Lower leg skin (tissue), 4 donors: ENCODE measurements at regions not wholly inside any gene's neighbourhood (a gene's known extent, or its start where the extent isn't known, plus 50 kb on each side); places are given as distances from the start of the nearest gene placed in this dataset.

Experiments used
- DNase-seq, 2 donors: peaks; one replicate each; pipeline ENCODE4 v3.0.0-alpha.2; 2019; ENCODE audit warnings: low spot score in 2 of 2
- H3K4me3 ChIP-seq: fragments of 200-600 bp; sonication (generic); 2 replicates; pipeline ENCODE4 v1.5.1; 2017; ENCODE audit warnings: mild to moderate bottlenecking, low read depth; ENCODE audit not compliant: poor library complexity, severe bottlenecking
- POLR2A ChIP-seq, 2 donors: fragments of 450-650 bp; IDR thresholded peaks; one replicate each; pipeline ENCODE4 v1.6.1; 2016 to 2017; ENCODE audit warnings: antibody characterized with exemption in 2 of 2, mild to moderate bottlenecking in 1 of 2, moderate library complexity in 1 of 2
- WGBS, 2 donors: methylation state at CpG; one replicate each; pipeline ENCODE4 v1.1.5; 2018; 5-methylcytosine and 5-hydroxymethylcytosine counted together
- intact Hi-C: fragments of 100-400 bp; cut with DNase I; formaldehyde crosslinking; loops from one replicate; pipeline ENCODE4 v1.15.0; 2023; ENCODE audit warnings: low total_unique reads
- TF ChIP-seq, protein P1 (sequence below), 3 donors: fragments of 450-650 bp; IDR thresholded peaks; one replicate each; pipeline ENCODE4 v1.5.1; 2016; ENCODE audit warnings: antibody characterized with exemption in 3 of 3, mild to moderate bottlenecking in 3 of 3, moderate library complexity in 2 of 3

DNA sequence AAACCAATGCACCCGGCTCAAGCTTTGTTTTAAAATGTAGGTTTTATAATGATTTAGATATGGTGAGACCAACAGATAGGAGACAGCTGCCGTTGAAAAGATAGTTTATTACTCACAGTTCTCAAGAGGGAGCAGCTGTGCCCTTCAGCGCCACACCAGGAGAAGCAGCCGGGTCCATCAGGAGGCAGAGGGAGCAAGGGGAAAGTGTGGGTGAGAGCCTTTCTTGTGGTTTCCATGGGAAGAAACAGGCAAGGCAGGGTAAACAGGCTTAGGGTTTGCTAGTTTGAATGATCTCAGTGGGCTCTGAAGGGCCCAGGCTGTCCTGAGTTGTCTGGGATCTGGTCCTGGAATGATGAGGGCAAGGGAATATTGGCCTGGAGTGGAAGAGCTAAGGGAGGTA lies 117.7 kb upstream of the PLCB4 start:
- DNase-seq, result no peak
- WGBS, 2 donors, result 90 to 97% methylated on average over 4 of the region's 4 CpGs
- intact Hi-C loops, result no loop called here
- no peak for TF ChIP-seq POLR2A (IDR thresholded peaks at IDR 0.05)
- TF ChIP-seq, protein P1, sequence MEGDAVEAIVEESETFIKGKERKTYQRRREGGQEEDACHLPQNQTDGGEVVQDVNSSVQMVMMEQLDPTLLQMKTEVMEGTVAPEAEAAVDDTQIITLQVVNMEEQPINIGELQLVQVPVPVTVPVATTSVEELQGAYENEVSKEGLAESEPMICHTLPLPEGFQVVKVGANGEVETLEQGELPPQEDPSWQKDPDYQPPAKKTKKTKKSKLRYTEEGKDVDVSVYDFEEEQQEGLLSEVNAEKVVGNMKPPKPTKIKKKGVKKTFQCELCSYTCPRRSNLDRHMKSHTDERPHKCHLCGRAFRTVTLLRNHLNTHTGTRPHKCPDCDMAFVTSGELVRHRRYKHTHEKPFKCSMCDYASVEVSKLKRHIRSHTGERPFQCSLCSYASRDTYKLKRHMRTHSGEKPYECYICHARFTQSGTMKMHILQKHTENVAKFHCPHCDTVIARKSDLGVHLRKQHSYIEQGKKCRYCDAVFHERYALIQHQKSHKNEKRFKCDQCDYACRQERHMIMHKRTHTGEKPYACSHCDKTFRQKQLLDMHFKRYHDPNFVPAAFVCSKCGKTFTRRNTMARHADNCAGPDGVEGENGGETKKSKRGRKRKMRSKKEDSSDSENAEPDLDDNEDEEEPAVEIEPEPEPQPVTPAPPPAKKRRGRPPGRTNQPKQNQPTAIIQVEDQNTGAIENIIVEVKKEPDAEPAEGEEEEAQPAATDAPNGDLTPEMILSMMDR (IDR thresholded peaks at IDR 0.05), result no peak
- no peak overlapping the region for H3K4me3 ChIP-seq

DNA sequence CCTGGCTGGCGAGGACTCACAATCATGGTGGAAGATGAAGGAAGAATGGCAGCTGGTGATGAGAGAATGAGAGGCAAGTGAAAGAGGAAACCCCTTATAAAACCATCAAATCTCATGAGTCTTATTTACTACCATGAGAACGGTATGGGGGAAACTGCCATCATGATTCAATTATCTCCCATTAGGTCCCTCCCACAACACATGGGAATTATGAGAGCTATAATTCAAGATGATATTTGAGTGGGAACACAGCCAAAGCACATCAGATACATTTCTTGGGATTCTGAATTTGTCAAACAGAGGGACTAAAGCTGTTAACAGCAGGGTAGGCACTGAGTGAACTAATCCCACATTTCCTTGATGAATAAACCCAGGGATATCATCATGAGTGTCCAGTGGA lies 116.2 kb upstream of the PLCB4 start:
- H3K4me3 ChIP-seq, result no peak overlapping the region
- WGBS, 2 donors, result 56 to 57% methylated on average over 2 of the region's 2 CpGs
- no peak for DNase-seq
- TF ChIP-seq, protein P1 (IDR thresholded peaks at IDR 0.05), result no peak
- no peak for TF ChIP-seq POLR2A (IDR thresholded peaks at IDR 0.05)
- intact Hi-C loops, result no loop called here

DNA sequence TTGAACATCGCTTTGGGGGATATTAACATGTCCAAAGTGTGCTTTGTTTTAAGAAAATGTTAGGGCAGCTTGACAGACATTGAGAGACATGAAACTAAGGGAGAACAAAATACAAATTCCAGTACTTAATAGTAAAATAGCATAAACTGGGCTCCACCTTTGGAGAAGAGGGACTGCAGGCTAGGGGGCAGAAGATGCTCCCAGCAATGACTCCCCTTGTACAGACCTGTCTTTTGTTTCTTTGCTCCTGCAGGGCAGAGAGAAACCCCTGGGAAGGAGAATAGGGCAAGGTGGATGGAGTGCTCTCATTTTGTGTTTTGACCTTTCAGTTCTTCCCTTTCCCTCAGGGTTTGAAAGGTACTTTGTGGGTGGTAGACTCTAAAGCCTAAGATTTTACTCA lies 115.6 kb upstream of the PLCB4 start:
- 90 to 94% methylated on average over 1 of the region's 1 CpG for WGBS, 2 donors
- no peak overlapping the region for H3K4me3 ChIP-seq
- TF ChIP-seq POLR2A (IDR thresholded peaks at IDR 0.05), result no peak
- TF ChIP-seq, protein P1 (IDR thresholded peaks at IDR 0.05), result no peak
- DNase-seq, result no peak
- intact Hi-C loops, result no loop called here

DNA sequence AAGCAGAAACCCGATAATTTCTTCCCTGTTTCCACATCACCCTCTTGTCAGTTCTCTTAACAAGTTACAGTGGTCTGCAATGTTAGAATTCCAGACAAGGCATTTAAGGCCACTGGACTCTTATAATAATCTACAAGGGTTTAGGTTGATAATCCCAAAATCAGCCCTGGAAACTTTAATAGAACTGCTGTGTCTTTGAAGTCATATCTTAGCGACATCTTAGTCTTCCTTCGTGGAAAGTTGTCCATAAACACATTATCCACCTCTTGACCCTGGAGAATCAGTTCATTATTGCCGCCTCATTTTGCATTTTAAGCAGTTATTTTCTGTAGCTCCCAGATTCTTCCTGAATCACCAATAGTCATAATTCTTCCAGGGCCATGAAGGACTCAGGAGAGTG lies 108.6 kb upstream of the PLCB4 start:
- intact Hi-C loops, result no loop called here
- 89 to 91% methylated on average over 4 of the region's 4 CpGs for WGBS, 2 donors
- DNase-seq, result no peak
- H3K4me3 ChIP-seq, result no peak overlapping the region
- TF ChIP-seq, protein P1 (IDR thresholded peaks at IDR 0.05), result no peak

DNA sequence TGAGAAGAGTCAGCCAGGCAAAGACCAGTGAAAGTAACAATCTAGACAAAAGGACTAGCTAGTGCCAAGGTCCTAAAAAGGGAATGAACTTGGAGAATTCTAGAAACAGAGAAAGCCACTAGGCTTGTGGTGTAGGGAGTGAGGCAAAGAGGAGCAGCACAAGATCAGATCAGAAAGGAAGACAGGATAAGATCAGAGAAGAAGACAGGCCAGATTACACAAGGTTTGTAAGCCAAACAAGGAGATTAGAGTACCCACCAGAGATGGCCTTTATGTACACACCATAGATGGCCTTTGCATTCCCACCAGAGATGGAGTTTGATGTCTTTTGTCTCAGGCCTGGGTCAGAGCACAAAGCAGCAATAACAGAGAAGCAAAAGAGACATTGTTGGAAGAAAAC lies 105.6 kb upstream of the PLCB4 start:
- intact Hi-C loops, result no loop called here

More for the DNA sequence above, 105.6 kb upstream of the PLCB4 start:
- no peak for DNase-seq
- TF ChIP-seq POLR2A (IDR thresholded peaks at IDR 0.05), result no peak
- TF ChIP-seq, protein P1 (IDR thresholded peaks at IDR 0.05), result no peak
- no peak overlapping the region for H3K4me3 ChIP-seq
